ENCODE measurements at regions not wholly inside any gene's neighbourhood (a gene's known extent, or its start where the extent isn't known, plus 50 kb on each side); places are given as distances from the start of the nearest gene placed in this dataset.

GRCh38 chr4:100593935-100594334 lies 76.1 kb upstream of the EMCN start:
- H4K20me1 ChIP-seq (ENCODE audit: low read depth, low read length): no peaks in the 10 kb centered on the region
- H2AFZ ChIP-seq (ENCODE audit: low read depth, low read length, severe bottlenecking): no peak overlapping the region
- H3K79me2 ChIP-seq (ENCODE audit: insufficient read depth, low read length): no peaks in the 10 kb centered on the region
- no peak overlapping the region for H3K4me2 ChIP-seq (ENCODE audit: low read depth, low read length, poor library complexity, severe bottlenecking)
- no peaks in the 10 kb centered on the region for H3F3A ChIP-seq (ENCODE audit: insufficient read depth)
- no peak overlapping the region for H3K4me3 ChIP-seq (ENCODE audit: insufficient read depth, low read length, poor library complexity, severe bottlenecking)
- H3K27ac ChIP-seq (ENCODE audit: low read depth, low read length): no peak overlapping the region
- H3K9me2 ChIP-seq (replicated peaks; ENCODE audit: insufficient read depth, low read length): no peaks in the 10 kb centered on the region
- no peaks in the 10 kb centered on the region for H3K27me3 ChIP-seq (ENCODE audit: low read length)
- no peaks in the 10 kb centered on the region for H3K9me3 ChIP-seq (ENCODE audit: insufficient read depth, low read length)
- no peaks in the 10 kb centered on the region for H3K36me3 ChIP-seq (ENCODE audit: low read length)
- H3K9ac ChIP-seq (ENCODE audit: low read length): no peak overlapping the region
- no peak for TF ChIP-seq EZH2phosphoT487 (conservative IDR thresholded peaks at IDR 0.05; ENCODE audit: low read length)
- TF ChIP-seq CTCF (IDR thresholded peaks at IDR 0.05; ENCODE audit: insufficient read depth, low read length, poor library complexity, severe bottlenecking): no peak

GRCh38 chr4:100591161-100591876 lies 73.5 kb upstream of the EMCN start:
- H3K9me2 ChIP-seq (replicated peaks; ENCODE audit: insufficient read depth, low read length): no peaks in the 10 kb centered on the region
- no peak overlapping the region for H3K4me2 ChIP-seq (ENCODE audit: low read depth, low read length, poor library complexity, severe bottlenecking)
- H3K27me3 ChIP-seq (ENCODE audit: low read length): no peaks in the 10 kb centered on the region
- no peak overlapping the region for H2AFZ ChIP-seq (ENCODE audit: low read depth, low read length, severe bottlenecking)
- no peak overlapping the region for H3K4me3 ChIP-seq (ENCODE audit: insufficient read depth, low read length, poor library complexity, severe bottlenecking)
- H3K79me2 ChIP-seq (ENCODE audit: insufficient read depth, low read length): no peaks in the 10 kb centered on the region
- no peak overlapping the region for H3K27ac ChIP-seq (ENCODE audit: low read depth, low read length)
- no peaks in the 10 kb centered on the region for H4K20me1 ChIP-seq (ENCODE audit: low read depth, low read length)
- H3K9me3 ChIP-seq (ENCODE audit: insufficient read depth, low read length): no peaks in the 10 kb centered on the region
- no peak overlapping the region for H3K9ac ChIP-seq (ENCODE audit: low read length)
- no peaks in the 10 kb centered on the region for H3K36me3 ChIP-seq (ENCODE audit: low read length)
- H3F3A ChIP-seq (ENCODE audit: insufficient read depth): no peaks in the 10 kb centered on the region
- TF ChIP-seq EZH2phosphoT487 (conservative IDR thresholded peaks at IDR 0.05; ENCODE audit: low read length): no peak

GRCh38 chr4:100590325-100590724 lies 72.5 kb upstream of the EMCN start:
- Histone ChIP-seq H3K9ac (ENCODE audit: low read length) (no peak overlapping the region), H3K27me3 (ENCODE audit: low read length) (no peaks in the 10 kb centered on the region), H3K9me2 (replicated peaks; ENCODE audit: insufficient read depth, low read length) (no peaks in the 10 kb centered on the region), H3K27ac (ENCODE audit: low read depth, low read length) (no peak overlapping the region), H3K4me2 (ENCODE audit: low read depth, low read length, poor library complexity, severe bottlenecking) (no peak overlapping the region), H3K36me3 (ENCODE audit: low read length) (no peaks in the 10 kb centered on the region), H3F3A (ENCODE audit: insufficient read depth) (no peaks in the 10 kb centered on the region), H3K9me3 (ENCODE audit: insufficient read depth, low read length) (no peaks in the 10 kb centered on the region), H2AFZ (ENCODE audit: low read depth, low read length, severe bottlenecking) (no peak overlapping the region), H3K79me2 (ENCODE audit: insufficient read depth, low read length) (no peaks in the 10 kb centered on the region), H3K4me3 (ENCODE audit: insufficient read depth, low read length, poor library complexity, severe bottlenecking) (no peak overlapping the region), H4K20me1 (ENCODE audit: low read depth, low read length) (no peaks in the 10 kb centered on the region)
- TF ChIP-seq CTCF (IDR thresholded peaks at IDR 0.05; ENCODE audit: insufficient read depth, low read length, poor library complexity, severe bottlenecking): no peak
- no peak for TF ChIP-seq EZH2phosphoT487 (conservative IDR thresholded peaks at IDR 0.05; ENCODE audit: low read length)

GRCh38 chr4:100588076-100588475 lies 70.3 kb upstream of the EMCN start:
- Histone ChIP-seq H3K36me3 (ENCODE audit: low read length) (no peaks in the 10 kb centered on the region), H4K20me1 (ENCODE audit: low read depth, low read length) (no peaks in the 10 kb centered on the region), H2AFZ (ENCODE audit: low read depth, low read length, severe bottlenecking) (no peak overlapping the region), H3K27ac (ENCODE audit: low read depth, low read length) (no peak overlapping the region), H3K4me2 (ENCODE audit: low read depth, low read length, poor library complexity, severe bottlenecking) (no peak overlapping the region), H3K27me3 (ENCODE audit: low read length) (no peaks in the 10 kb centered on the region), H3K9me3 (ENCODE audit: insufficient read depth, low read length) (no peaks in the 10 kb centered on the region), H3K9ac (ENCODE audit: low read length) (no peak overlapping the region), H3K9me2 (replicated peaks; ENCODE audit: insufficient read depth, low read length) (no peaks in the 10 kb centered on the region), H3K4me3 (ENCODE audit: insufficient read depth, low read length, poor library complexity, severe bottlenecking) (no peak overlapping the region), H3K79me2 (ENCODE audit: insufficient read depth, low read length) (no peaks in the 10 kb centered on the region), H3F3A (ENCODE audit: insufficient read depth) (no peaks in the 10 kb centered on the region)
- TF ChIP-seq CTCF (IDR thresholded peaks at IDR 0.05; ENCODE audit: insufficient read depth, low read length, poor library complexity, severe bottlenecking) (no peak), EZH2phosphoT487 (conservative IDR thresholded peaks at IDR 0.05; ENCODE audit: low read length) (no peak)

Measured in SU-DHL-6 (cell line).